ENCODE measurements at regions not wholly inside any gene's neighbourhood (a gene's known extent, or its start where the extent isn't known, plus 50 kb on each side); places are given as distances from the start of the nearest gene placed in this dataset.
A peak's percentile ranks its signal among the peaks of the same experiment; 100 is the strongest.
"Not testable (repeated sequence)": the region's sequence is repeated elsewhere in the genome, so short reads cannot be mapped to it uniquely, and the experiment has no call there.

GRCh38 chr17:34434052-34434451, 71.0 kb upstream of the CCL1 start:
- intact Hi-C loops (cut with DNase I, micrococcal nuclease), result no loop called here
- no peaks in the 10 kb centered on the region for H3K4me1 ChIP-seq (ENCODE audit: low read depth)
- no peak overlapping the region for H3K4me3 ChIP-seq
- H3K36me3 ChIP-seq (ENCODE audit: low read depth), result no peaks in the 10 kb centered on the region
- no peak for TF ChIP-seq CTCF (IDR thresholded peaks at IDR 0.05)
- ATAC-seq (peak; percentile 32), DNase-seq (peak in 1 of 3 donors; percentile 12)
- H3K9me3 ChIP-seq, result no peaks in the 10 kb centered on the region

GRCh38 chr17:34424814-34425491, 61.9 kb upstream of the CCL1 start:
- ATAC-seq, result no peak

GRCh38 chr17:34423978-34424813, 61.2 kb upstream of the CCL1 start:
- no peaks in the 10 kb centered on the region for H3K4me1 ChIP-seq (ENCODE audit: low read depth)
- DNase-seq (no peak), ATAC-seq (peak; percentile 20)
- no peak for TF ChIP-seq CTCF (IDR thresholded peaks at IDR 0.05)
- intact Hi-C loops (cut with DNase I, micrococcal nuclease), result loop anchor here (10.0 kb wide), 1 partner anchor 211 kb away; no protein-coding TSS in a partner anchor
- H3K4me3 ChIP-seq, result no peak overlapping the region
- no peaks in the 10 kb centered on the region for H3K9me3 ChIP-seq
- H3K36me3 ChIP-seq (ENCODE audit: low read depth), result no peaks in the 10 kb centered on the region

More at GRCh38 chr17:34424814-34425491, 61.9 kb upstream of the CCL1 start:
- intact Hi-C loops (cut with DNase I, micrococcal nuclease), result loop anchor here (10.0 kb wide), 1 partner anchor 210 kb away; no protein-coding TSS in a partner anchor
- no peaks in the 10 kb centered on the region for H3K9me3 ChIP-seq
- TF ChIP-seq CTCF (IDR thresholded peaks at IDR 0.05), result no peak
- H3K4me1 ChIP-seq (ENCODE audit: low read depth), result no peaks in the 10 kb centered on the region
- no peak for DNase-seq
- no peak overlapping the region for H3K4me3 ChIP-seq
- no peaks in the 10 kb centered on the region for H3K36me3 ChIP-seq (ENCODE audit: low read depth)

- H3K4me1 ChIP-seq (ENCODE audit: low read depth); H3K4me3 ChIP-seq; H3K9me3 ChIP-seq; H3K36me3 ChIP-seq (ENCODE audit: low read depth); DNase-seq; ATAC-seq: not testable (repeated sequence)
- intact Hi-C loops (cut with DNase I, micrococcal nuclease), result loop anchor here (10.0 kb wide), 1 partner anchor 211 kb away; no protein-coding TSS in a partner anchor
Observed at GRCh38 chr17:34423315-34423714, 60.3 kb upstream of the CCL1 start.

GRCh38 chr17:34420900-34421299, 57.9 kb upstream of the CCL1 start:
- no peaks in the 10 kb centered on the region for H3K9me3 ChIP-seq
- no peaks in the 10 kb centered on the region for H3K36me3 ChIP-seq (ENCODE audit: low read depth)
- H3K4me1 ChIP-seq (ENCODE audit: low read depth), result no peaks in the 10 kb centered on the region
- no peak for DNase-seq
- no peak for ATAC-seq
- no peak for TF ChIP-seq CTCF (IDR thresholded peaks at IDR 0.05)
- no peak overlapping the region for H3K4me3 ChIP-seq
- intact Hi-C loops (cut with DNase I, micrococcal nuclease), result loop anchor here (10.0 kb wide), 1 partner anchor 214 kb away; no protein-coding TSS in a partner anchor

Data from mucosa of descending colon (tissue), 3 donors.